A673 (cell line): ENCODE measurements at regions not wholly inside any gene's neighbourhood (a gene's known extent, or its start where the extent isn't known, plus 50 kb on each side); places are given as distances from the start of the nearest gene placed in this dataset.

Source experiments
- BruUV-seq: library from RNA; stranded (reverse); fragments of 400-500 nt; replicated peaks from 2 replicates; lab custom pipeline; 2021; lab: Mats Ljungman, UMichigan
- CTCF ChIA-PET: fragments of 300-600 bp; sonication (Branson Sonifier 250); formaldehyde crosslinking; loops from one replicate; lab custom pipeline; 2022; ENCODE audit warnings: antibody characterized with exemption; lab: Charles Lee
- POLR2A ChIA-PET: fragments of 300-600 bp; sonication (Branson Sonifier 250); formaldehyde crosslinking; loops from one replicate; lab custom pipeline; 2022; ENCODE audit warnings: antibody characterized with exemption; ENCODE audit not compliant: low non-redundant PET; lab: Charles Lee
- DNase-seq: peaks from one replicate; pipeline ENCODE4 v3.0.0-alpha.2; 2015; ENCODE audit warnings: low spot score
- H3K27ac ChIP-seq: fragments of 200-600 bp; sonication (generic); 2 replicates; pipeline ENCODE4 v1.5.1; 2016; ENCODE audit warnings: mixed run types, low read depth, mild to moderate bottlenecking, mixed read lengths, antibody characterized with exemption, low read length; ENCODE audit not compliant: poor library complexity, severe bottlenecking
- H3K27me3 ChIP-seq: fragments of 200-600 bp; sonication (generic); replicated peaks from 2 replicates; pipeline ENCODE4 v1.6.1; 2017; ENCODE audit warnings: mixed run types, low read depth, mild to moderate bottlenecking, mixed read lengths, antibody characterized with exemption, low read length; ENCODE audit not compliant: insufficient read depth, poor library complexity
- H3K36me3 ChIP-seq: fragments of 200-600 bp; sonication (generic); 2 replicates; pipeline ENCODE4 v1.6.1; 2016; ENCODE audit warnings: mixed run types, mild to moderate bottlenecking, mixed read lengths, antibody characterized with exemption, low read length; ENCODE audit not compliant: insufficient read depth, poor library complexity, severe bottlenecking
- H3K4me1 ChIP-seq: fragments of 200-600 bp; sonication (generic); 2 replicates; pipeline ENCODE4 v1.6.1; 2017; ENCODE audit warnings: mixed run types, mild to moderate bottlenecking, mixed read lengths, antibody characterized with exemption, low read length; ENCODE audit not compliant: insufficient read depth, poor library complexity, severe bottlenecking
- H3K4me3 ChIP-seq: fragments of 200-600 bp; sonication (generic); 2 replicates; pipeline ENCODE4 v1.5.1; 2016; ENCODE audit warnings: low read depth, mixed run types, mild to moderate bottlenecking, mixed read lengths, low read length; ENCODE audit not compliant: poor library complexity, severe bottlenecking
- H3K9me3 ChIP-seq: fragments of 200-600 bp; sonication (generic); 2 replicates; pipeline ENCODE4 v1.6.1; 2016; ENCODE audit warnings: mixed run types, low read depth, mild to moderate bottlenecking, mixed read lengths, antibody characterized with exemption, low read length; ENCODE audit not compliant: poor library complexity, severe bottlenecking
- CTCF ChIP-seq: fragments of 300-800, 200-600 bp; sonication (generic); conservative IDR thresholded peaks from 2 replicates; pipeline ENCODE4 v1.5.1; 2017; ENCODE audit warnings: low read depth, mild to moderate bottlenecking, antibody characterized with exemption, low read length, moderate library complexity, mixed read lengths
- EZH2 ChIP-seq: fragments of 200-600 bp; sonication (generic); IDR thresholded peaks from 2 replicates; pipeline ENCODE4 v1.6.1; 2017; ENCODE audit warnings: borderline replicate concordance, low read depth, mild to moderate bottlenecking, mixed read lengths, antibody characterized with exemption, low read length; ENCODE audit not compliant: poor library complexity, severe bottlenecking
- intact Hi-C: fragments of 100-400 bp; cut with micrococcal nuclease; formaldehyde crosslinking; loops from one replicate; pipeline ENCODE4 v1.10.0; 2022; ENCODE audit not compliant: unreplicated experiment

DNA sequence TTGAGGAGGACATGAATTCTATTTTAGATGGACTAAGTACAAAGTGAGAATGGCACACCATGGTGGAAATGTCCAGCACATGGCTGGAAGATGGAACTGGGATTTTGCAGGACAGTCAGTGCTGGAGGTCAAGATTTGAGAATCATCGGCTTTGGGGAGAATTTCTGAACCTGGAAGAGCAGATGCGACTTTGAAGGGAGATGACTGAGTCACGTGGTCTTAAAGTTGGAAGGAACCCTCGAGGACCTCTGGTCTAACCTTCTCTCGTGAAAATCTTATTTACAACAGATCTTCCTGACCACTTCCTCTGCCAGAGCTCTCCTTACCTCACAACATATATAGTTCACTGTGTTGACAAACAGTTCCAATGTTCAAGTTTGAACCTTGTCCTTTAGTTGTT, 415.4 kb downstream of the ATP23 start:
- Histone ChIP-seq H3K9me3 (no peaks in the 10 kb centered on the region), H3K4me1 (no peaks in the 10 kb centered on the region), H3K36me3 (no peaks in the 10 kb centered on the region), H3K4me3 (no peak overlapping the region), H3K27ac (no peak overlapping the region), H3K27me3 (no peaks in the 10 kb centered on the region)
- POLR2A ChIA-PET = no interaction called here
- intact Hi-C loops = no loop called here
- CTCF ChIA-PET = no interaction called here
- no TSS peak for BruUV-seq
- DNase-seq = no peak
- TF ChIP-seq EZH2 (no peak), CTCF (no peak)

DNA sequence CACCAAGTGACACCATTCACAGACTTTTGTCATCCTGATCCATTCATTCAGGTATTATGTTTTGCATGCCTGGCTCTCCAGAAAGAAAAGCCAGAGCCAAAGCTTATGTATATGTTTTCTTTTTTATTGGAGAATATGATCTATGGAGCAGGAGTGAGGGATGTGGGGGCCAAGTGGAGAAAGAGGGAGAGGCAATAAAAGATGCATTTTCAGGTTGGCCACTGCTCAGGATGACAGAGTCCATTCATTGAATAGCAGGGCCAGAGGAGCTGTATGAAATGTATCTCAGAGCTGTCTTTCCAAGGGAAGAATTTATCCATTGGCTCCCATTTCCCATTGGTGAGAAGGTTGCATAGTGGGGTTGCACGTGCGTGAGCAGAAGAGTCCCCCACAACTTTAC, 416.1 kb downstream of the ATP23 start:
- DNase-seq = no peak
- Histone ChIP-seq H3K36me3 (no peaks in the 10 kb centered on the region), H3K27me3 (no peaks in the 10 kb centered on the region), H3K9me3 (no peaks in the 10 kb centered on the region), H3K27ac (no peak overlapping the region), H3K4me1 (no peaks in the 10 kb centered on the region), H3K4me3 (no peak overlapping the region)
- BruUV-seq = no TSS peak
- CTCF ChIA-PET = no interaction called here
- POLR2A ChIA-PET = no interaction called here
- no peak for TF ChIP-seq CTCF
- TF ChIP-seq EZH2 = no peak
- intact Hi-C loops = no loop called here

- no peak for DNase-seq
- no TSS peak for BruUV-seq
Measured at GRCh38 chr12:58358369-58358768, 417.0 kb downstream of the ATP23 start.

More at GRCh38 chr12:58358369-58358768, 417.0 kb downstream of the ATP23 start:
- Histone ChIP-seq H3K4me3 (no peak overlapping the region), H3K27ac (no peak overlapping the region), H3K4me1 (no peaks in the 10 kb centered on the region), H3K36me3 (no peaks in the 10 kb centered on the region), H3K9me3 (no peaks in the 10 kb centered on the region), H3K27me3 (no peaks in the 10 kb centered on the region)
- intact Hi-C loops = no loop called here
- ChIA-PET POLR2A (no interaction called here), CTCF (no interaction called here)
- no peak for TF ChIP-seq CTCF
- no peak for TF ChIP-seq EZH2
